Breast epithelium (tissue), 4 donors: ENCODE measurements at regions not wholly inside any gene's neighbourhood (a gene's known extent, or its start where the extent isn't known, plus 50 kb on each side); places are given as distances from the start of the nearest gene placed in this dataset.

Experiments used
- DNase-seq, 2 donors: peaks; one replicate each; pipeline ENCODE4 v3.0.0-alpha.2; 2019; ENCODE audit warnings: low spot score in 2 of 2
- H3K27ac ChIP-seq, 2 donors: fragments of 200-600 bp; sonication (generic) in 1 of 2; one replicate each; pipeline ENCODE4 v1.5.1; 2016 to 2019; ENCODE audit warnings: mild to moderate bottlenecking in 1 of 2
- H3K27me3 ChIP-seq, 2 donors: fragments of 200-600 bp; sonication (generic) in 1 of 2; one replicate each; pipeline versions ENCODE4 v1.5.1 to v1.6.0; 2017 to 2019; ENCODE audit warnings: control low read depth in 1 of 2, mild to moderate bottlenecking in 1 of 2
- H3K36me3 ChIP-seq: fragments of 200-600 bp; one replicate; pipeline ENCODE4 v1.5.1; 2019
- H3K4me1 ChIP-seq, 2 donors: fragments of 200-600 bp; sonication (generic); one replicate each; pipeline ENCODE4 v1.5.1; 2016 to 2019; ENCODE audit warnings: control low read depth in 1 of 2
- H3K4me3 ChIP-seq, 3 donors: fragments of 200-600 bp; sonication (generic); 1 replicate in 2 of 3; 2 replicates in 1 of 3; pipeline ENCODE4 v1.5.1; 2016 to 2019; ENCODE audit warnings: mild to moderate bottlenecking in 3 of 3, moderate library complexity in 2 of 3
- H3K9me3 ChIP-seq, 2 donors: fragments of 200-600 bp; sonication (generic) in 1 of 2; one replicate each; pipeline ENCODE4 v1.5.1; 2016 to 2019; ENCODE audit warnings: control low read depth in 1 of 2
- POLR2A ChIP-seq: fragments of 450-650 bp; IDR thresholded peaks from one replicate; pipeline ENCODE4 v1.6.1; 2016; ENCODE audit warnings: antibody characterized with exemption, mild to moderate bottlenecking, moderate library complexity
- POLR2AphosphoS5 ChIP-seq, 3 donors: sonication (generic); formaldehyde crosslinking; IDR thresholded peaks; one replicate each; pipeline ENCODE4 v1.6.1; 2017; ENCODE audit warnings: antibody characterized with exemption in 3 of 3
- intact Hi-C: fragments of 100-400 bp; cut with DNase I; formaldehyde crosslinking; loops from one replicate; pipeline ENCODE4 v1.15.1; 2023; ENCODE audit warnings: low total_unique reads
- TF ChIP-seq, protein P1 (sequence below), 3 donors: fragments of 450-650 bp; IDR thresholded peaks; one replicate each; pipeline ENCODE4 v1.5.1; 2016 to 2017; ENCODE audit warnings: antibody characterized with exemption in 3 of 3, mild to moderate bottlenecking in 3 of 3, moderate library complexity in 3 of 3

DNA sequence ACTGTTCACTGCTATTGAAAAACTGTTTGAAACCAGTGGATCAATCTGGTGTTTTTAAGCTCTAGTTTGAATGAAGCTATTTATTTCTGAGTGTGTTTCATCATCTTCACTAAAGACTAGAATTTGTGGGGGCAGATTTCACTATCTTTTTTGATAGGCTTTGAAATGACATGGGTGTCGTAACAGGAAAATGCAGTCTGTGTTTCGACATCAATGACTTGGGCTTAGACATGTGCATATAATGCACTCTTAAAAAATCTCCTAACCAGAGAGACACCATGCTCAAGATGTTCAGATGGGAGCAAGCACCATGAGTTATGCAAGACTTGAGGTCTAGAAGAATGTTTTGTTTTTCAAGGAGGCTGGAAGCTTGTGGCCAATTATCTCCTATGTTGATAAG lies 221.6 kb downstream of the GPD2 start:
- intact Hi-C loops, result no loop called here
- H3K4me3 ChIP-seq, result no peak overlapping the region
- no peak for DNase-seq
- no peaks in the 10 kb centered on the region for H3K36me3 ChIP-seq
- H3K4me1 ChIP-seq, result no peaks in the 10 kb centered on the region
- no peak overlapping the region for H3K27ac ChIP-seq
- TF ChIP-seq POLR2AphosphoS5 (IDR thresholded peaks at IDR 0.05) (no peak), POLR2A (no peak)
- TF ChIP-seq, protein P1, sequence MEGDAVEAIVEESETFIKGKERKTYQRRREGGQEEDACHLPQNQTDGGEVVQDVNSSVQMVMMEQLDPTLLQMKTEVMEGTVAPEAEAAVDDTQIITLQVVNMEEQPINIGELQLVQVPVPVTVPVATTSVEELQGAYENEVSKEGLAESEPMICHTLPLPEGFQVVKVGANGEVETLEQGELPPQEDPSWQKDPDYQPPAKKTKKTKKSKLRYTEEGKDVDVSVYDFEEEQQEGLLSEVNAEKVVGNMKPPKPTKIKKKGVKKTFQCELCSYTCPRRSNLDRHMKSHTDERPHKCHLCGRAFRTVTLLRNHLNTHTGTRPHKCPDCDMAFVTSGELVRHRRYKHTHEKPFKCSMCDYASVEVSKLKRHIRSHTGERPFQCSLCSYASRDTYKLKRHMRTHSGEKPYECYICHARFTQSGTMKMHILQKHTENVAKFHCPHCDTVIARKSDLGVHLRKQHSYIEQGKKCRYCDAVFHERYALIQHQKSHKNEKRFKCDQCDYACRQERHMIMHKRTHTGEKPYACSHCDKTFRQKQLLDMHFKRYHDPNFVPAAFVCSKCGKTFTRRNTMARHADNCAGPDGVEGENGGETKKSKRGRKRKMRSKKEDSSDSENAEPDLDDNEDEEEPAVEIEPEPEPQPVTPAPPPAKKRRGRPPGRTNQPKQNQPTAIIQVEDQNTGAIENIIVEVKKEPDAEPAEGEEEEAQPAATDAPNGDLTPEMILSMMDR (IDR thresholded peaks at IDR 0.05), result no peak
- H3K27me3 ChIP-seq, result no peaks in the 10 kb centered on the region
- no peaks in the 10 kb centered on the region for H3K9me3 ChIP-seq

DNA sequence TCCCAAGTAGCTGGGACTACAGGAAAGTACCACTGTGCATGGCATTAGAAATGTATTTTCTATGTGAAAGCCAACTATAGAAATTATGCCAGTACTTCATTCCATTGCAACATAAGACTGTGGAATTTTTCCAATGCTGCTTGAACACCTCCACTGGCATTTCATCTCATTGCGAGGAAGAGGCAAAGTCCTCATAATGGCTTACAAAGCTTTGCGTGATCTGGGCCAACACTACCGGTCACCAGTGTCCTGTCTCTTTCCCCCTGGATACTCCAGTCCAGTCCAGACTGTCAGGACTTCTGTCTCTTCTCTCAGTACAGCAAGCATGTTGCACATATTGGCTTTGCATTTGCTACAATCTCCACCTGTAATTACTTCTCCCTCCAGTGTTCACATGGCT lies 223.5 kb downstream of the GPD2 start:
- no peaks in the 10 kb centered on the region for H3K36me3 ChIP-seq
- intact Hi-C loops, result no loop called here
- no peaks in the 10 kb centered on the region for H3K4me1 ChIP-seq
- no peak overlapping the region for H3K27ac ChIP-seq
- TF ChIP-seq, protein P1 (IDR thresholded peaks at IDR 0.05), result no peak
- TF ChIP-seq POLR2AphosphoS5 (IDR thresholded peaks at IDR 0.05) (no peak), POLR2A (no peak)
- H3K27me3 ChIP-seq, result no peaks in the 10 kb centered on the region
- no peaks in the 10 kb centered on the region for H3K9me3 ChIP-seq
- no peak overlapping the region for H3K4me3 ChIP-seq
- DNase-seq, result no peak

DNA sequence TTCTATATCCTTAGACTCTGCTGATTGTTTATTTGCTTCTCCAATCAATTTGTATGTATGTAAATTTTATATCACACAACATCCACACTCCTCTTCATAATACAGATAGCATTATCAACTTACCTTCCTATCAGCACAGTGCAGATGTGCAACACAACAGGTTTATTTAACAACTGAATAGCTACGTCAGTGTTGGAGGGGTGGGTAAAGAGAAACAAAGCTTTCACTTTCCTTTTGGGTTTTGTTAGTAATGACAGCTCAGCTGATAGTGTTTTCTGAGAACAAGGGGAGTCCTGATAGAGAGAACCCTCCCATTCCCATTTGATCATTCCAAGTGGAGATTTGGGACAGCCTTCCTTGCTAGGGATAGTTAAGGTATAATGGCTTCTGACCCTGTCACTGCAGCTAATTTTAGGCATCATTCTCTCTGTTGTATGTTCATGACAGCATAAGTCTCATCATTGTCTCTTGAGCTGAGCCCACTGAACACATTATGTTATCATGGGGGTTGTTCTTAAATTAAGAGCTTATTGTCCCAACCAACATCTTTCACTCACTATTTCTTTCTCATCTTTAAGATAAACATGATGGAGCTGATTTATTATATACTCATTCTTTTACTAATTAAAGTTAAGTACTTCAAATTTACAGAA lies 227.7 kb downstream of the GPD2 start:
- H3K4me3 ChIP-seq, result no peak overlapping the region
- DNase-seq, result no peak
- H3K27me3 ChIP-seq, result no peaks in the 10 kb centered on the region
- intact Hi-C loops, result no loop called here
- TF ChIP-seq, protein P1 (IDR thresholded peaks at IDR 0.05), result no peak
- TF ChIP-seq POLR2A, result no peak
- no peak for TF ChIP-seq POLR2AphosphoS5 (IDR thresholded peaks at IDR 0.05)
- H3K27ac ChIP-seq, result no peak overlapping the region
- no peaks in the 10 kb centered on the region for H3K9me3 ChIP-seq
- H3K36me3 ChIP-seq, result no peaks in the 10 kb centered on the region
- H3K4me1 ChIP-seq, result no peaks in the 10 kb centered on the region

DNA sequence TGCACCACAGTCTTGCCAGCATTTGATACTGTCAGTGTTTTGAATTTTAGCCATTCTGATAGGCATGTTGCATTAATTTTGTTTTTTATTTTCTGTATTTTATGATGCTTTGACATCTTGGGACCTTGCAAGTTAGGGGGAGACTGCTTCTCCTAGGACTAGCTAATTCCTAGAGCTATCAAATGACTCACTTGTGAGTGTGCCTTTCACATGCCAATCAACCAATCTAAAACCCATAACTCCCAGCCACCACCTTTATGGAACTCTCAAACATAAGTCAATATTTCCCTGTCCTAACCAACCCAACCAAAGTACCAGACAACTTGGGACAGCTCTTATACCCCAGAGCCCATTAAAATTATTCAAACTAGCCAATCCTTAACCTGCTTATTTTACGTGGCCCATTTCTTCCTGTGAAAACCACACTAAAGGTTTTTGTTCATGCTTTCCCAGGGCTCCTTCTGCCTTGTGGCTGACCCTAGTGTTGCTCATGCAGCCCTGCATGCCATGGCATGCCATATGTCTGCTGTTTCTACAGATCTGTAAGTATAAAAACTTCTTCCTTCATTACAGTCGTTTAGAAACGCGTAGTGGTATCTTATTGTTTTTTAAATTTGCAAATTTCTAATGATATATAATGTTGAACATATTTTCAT lies 230.1 kb downstream of the GPD2 start:
- no peak overlapping the region for H3K27ac ChIP-seq
- no peaks in the 10 kb centered on the region for H3K9me3 ChIP-seq
- no peaks in the 10 kb centered on the region for H3K27me3 ChIP-seq
- no peak overlapping the region for H3K4me3 ChIP-seq
- intact Hi-C loops, result no loop called here
- no peaks in the 10 kb centered on the region for H3K36me3 ChIP-seq
- TF ChIP-seq POLR2AphosphoS5 (IDR thresholded peaks at IDR 0.05), result no peak
- TF ChIP-seq POLR2A, result no peak
- TF ChIP-seq, protein P1 (IDR thresholded peaks at IDR 0.05), result no peak
- DNase-seq, result no peak
- H3K4me1 ChIP-seq, result no peaks in the 10 kb centered on the region

DNA sequence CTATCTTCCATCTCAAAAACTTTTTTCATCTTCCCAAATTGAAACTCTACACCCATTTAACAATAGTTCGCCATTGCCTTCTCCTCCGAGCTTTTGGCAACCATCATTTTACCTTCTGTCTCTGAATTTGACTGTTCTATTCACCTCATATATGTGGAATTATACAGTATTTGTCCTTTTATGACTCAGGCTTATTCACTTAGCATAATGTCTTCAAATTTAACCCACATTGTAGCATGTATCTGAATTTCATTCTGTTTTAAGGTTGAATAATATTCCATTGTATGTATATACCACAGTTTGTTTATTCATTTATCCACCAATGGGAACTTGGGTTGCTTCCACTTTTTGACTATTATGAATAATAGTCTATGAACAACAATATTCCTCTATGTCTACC lies 233.9 kb downstream of the GPD2 start:
- no peaks in the 10 kb centered on the region for H3K36me3 ChIP-seq
- H3K4me1 ChIP-seq, result no peaks in the 10 kb centered on the region
- H3K4me3 ChIP-seq, result no peak overlapping the region
- DNase-seq, result no peak
- no peaks in the 10 kb centered on the region for H3K9me3 ChIP-seq
- no peaks in the 10 kb centered on the region for H3K27me3 ChIP-seq
- TF ChIP-seq POLR2AphosphoS5 (IDR thresholded peaks at IDR 0.05) (no peak), POLR2A (no peak)
- TF ChIP-seq, protein P1 (IDR thresholded peaks at IDR 0.05), result no peak
- intact Hi-C loops, result no loop called here
- no peak overlapping the region for H3K27ac ChIP-seq
